ENCODE measurements at regions not wholly inside any gene's neighbourhood (a gene's known extent, or its start where the extent isn't known, plus 50 kb on each side); places are given as distances from the start of the nearest gene placed in this dataset.
"Not testable (repeated sequence)": the region's sequence is repeated elsewhere in the genome, so short reads cannot be mapped to it uniquely, and the experiment has no call there.

GRCh38 chr13:73810647-73811046 lies 323.6 kb downstream of the KLF12 start:
- DNase-seq (ENCODE audit: low spot score, unreplicated experiment), result no peak
- TF ChIP-seq CTCF (IDR thresholded peaks at IDR 0.05; ENCODE audit: unreplicated experiment), result no peak
- Mint-ChIP-seq H3K9me3 (ENCODE audit: low read depth) (no peaks in the 10 kb centered on the region), H3K4me1 (ENCODE audit: low read depth) (peaks cover 19% of the 10 kb centered on the region), H3K27me3 (no peaks in the 10 kb centered on the region), H3K4me3 (ENCODE audit: low read depth) (no peak overlapping the region), H3K27ac (no peak overlapping the region), H3K36me3 (ENCODE audit: insufficient read depth) (peaks cover 3% of the 10 kb centered on the region)

GRCh38 chr13:73809561-73809960 lies 324.6 kb downstream of the KLF12 start:
- no peaks in the 10 kb centered on the region for H3K9me3 Mint-ChIP-seq (ENCODE audit: low read depth)
- peaks cover 3% of the 10 kb centered on the region for H3K36me3 Mint-ChIP-seq (ENCODE audit: insufficient read depth)
- H3K4me1 Mint-ChIP-seq (ENCODE audit: low read depth), result peaks cover 19% of the 10 kb centered on the region
- no peak for DNase-seq (ENCODE audit: low spot score, unreplicated experiment)
- TF ChIP-seq CTCF (IDR thresholded peaks at IDR 0.05; ENCODE audit: unreplicated experiment), result no peak
- H3K27ac Mint-ChIP-seq, result no peak overlapping the region
- no peak overlapping the region for H3K4me3 Mint-ChIP-seq (ENCODE audit: low read depth)
- H3K27me3 Mint-ChIP-seq, result no peaks in the 10 kb centered on the region

GRCh38 chr13:73808318-73808717 lies 325.9 kb downstream of the KLF12 start:
- no peak for TF ChIP-seq CTCF (IDR thresholded peaks at IDR 0.05; ENCODE audit: unreplicated experiment)
- Mint-ChIP-seq H3K4me1 (ENCODE audit: low read depth) (peaks cover 19% of the 10 kb centered on the region), H3K27me3 (no peaks in the 10 kb centered on the region), H3K36me3 (ENCODE audit: insufficient read depth) (peaks cover 4% of the 10 kb centered on the region), H3K4me3 (ENCODE audit: low read depth) (no peak overlapping the region), H3K9me3 (ENCODE audit: low read depth) (no peaks in the 10 kb centered on the region), H3K27ac (peak overlapping the region; percentile 59)
- DNase-seq (ENCODE audit: low spot score, unreplicated experiment), result no peak

- H3K4me1 Mint-ChIP-seq (ENCODE audit: low read depth), result peaks cover 18% of the 10 kb centered on the region
- not testable (repeated sequence) for H3K9me3 Mint-ChIP-seq (ENCODE audit: low read depth)
Observed at GRCh38 chr13:73805326-73805958, 328.8 kb downstream of the KLF12 start.

GRCh38 chr13:73803997-73804396 lies 330.2 kb downstream of the KLF12 start:
- Mint-ChIP-seq H3K4me3 (ENCODE audit: low read depth) (no peak overlapping the region), H3K36me3 (ENCODE audit: insufficient read depth) (peaks cover 3% of the 10 kb centered on the region), H3K27me3 (no peaks in the 10 kb centered on the region), H3K4me1 (ENCODE audit: low read depth) (peaks cover 12% of the 10 kb centered on the region), H3K27ac (no peak overlapping the region), H3K9me3 (ENCODE audit: low read depth) (no peaks in the 10 kb centered on the region)
- TF ChIP-seq CTCF (IDR thresholded peaks at IDR 0.05; ENCODE audit: unreplicated experiment), result no peak
- no peak for DNase-seq (ENCODE audit: low spot score, unreplicated experiment)

More at GRCh38 chr13:73805326-73805958, 328.8 kb downstream of the KLF12 start:
- DNase-seq (ENCODE audit: low spot score, unreplicated experiment); H3K4me3 Mint-ChIP-seq (ENCODE audit: low read depth); H3K27me3 Mint-ChIP-seq; H3K27ac Mint-ChIP-seq; H3K36me3 Mint-ChIP-seq (ENCODE audit: insufficient read depth): not testable (repeated sequence)

- no peaks in the 10 kb centered on the region for H3K9me3 Mint-ChIP-seq (ENCODE audit: low read depth)
- no peak overlapping the region for H3K27ac Mint-ChIP-seq
- no peaks in the 10 kb centered on the region for H3K27me3 Mint-ChIP-seq
- H3K4me3 Mint-ChIP-seq (ENCODE audit: low read depth), result no peak overlapping the region
- no peak for TF ChIP-seq CTCF (IDR thresholded peaks at IDR 0.05; ENCODE audit: unreplicated experiment)
- no peak for DNase-seq (ENCODE audit: low spot score, unreplicated experiment)
- peaks cover 3% of the 10 kb centered on the region for H3K36me3 Mint-ChIP-seq (ENCODE audit: insufficient read depth)
- H3K4me1 Mint-ChIP-seq (ENCODE audit: low read depth), result no peaks in the 10 kb centered on the region
Observed at GRCh38 chr13:73800011-73800410, 334.2 kb downstream of the KLF12 start.

Data from progenitor cell of endocrine pancreas (in vitro differentiated cells).